DMS79 (cell line): ENCODE measurements at regions not wholly inside any gene's neighbourhood (a gene's known extent, or its start where the extent isn't known, plus 50 kb on each side); places are given as distances from the start of the nearest gene placed in this dataset.

Experiments used
- DNase-seq: peaks from one replicate; lab custom pipeline; 2025; lab: John Stamatoyannopoulos, UW

DNA sequence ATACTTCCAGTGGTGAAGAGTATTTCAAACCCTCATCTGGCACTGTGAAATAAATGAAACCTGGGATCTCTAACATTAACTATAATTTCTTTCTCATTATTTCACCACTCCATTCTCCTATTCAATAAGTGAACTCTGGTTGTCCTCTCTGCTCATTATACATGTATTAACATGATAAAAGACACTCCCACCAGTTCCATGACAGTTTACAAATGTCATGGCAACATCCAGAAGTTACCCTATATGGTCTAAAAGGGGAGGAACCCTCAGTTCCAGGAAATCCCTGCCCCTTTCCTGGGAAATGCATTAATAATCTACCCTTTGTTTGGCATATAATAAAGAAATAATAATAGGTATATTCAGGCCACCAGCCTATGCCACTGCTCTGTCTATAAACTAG is 62.7 kb upstream of the BRINP3 start:
- DNase-seq = no peak

DNA sequence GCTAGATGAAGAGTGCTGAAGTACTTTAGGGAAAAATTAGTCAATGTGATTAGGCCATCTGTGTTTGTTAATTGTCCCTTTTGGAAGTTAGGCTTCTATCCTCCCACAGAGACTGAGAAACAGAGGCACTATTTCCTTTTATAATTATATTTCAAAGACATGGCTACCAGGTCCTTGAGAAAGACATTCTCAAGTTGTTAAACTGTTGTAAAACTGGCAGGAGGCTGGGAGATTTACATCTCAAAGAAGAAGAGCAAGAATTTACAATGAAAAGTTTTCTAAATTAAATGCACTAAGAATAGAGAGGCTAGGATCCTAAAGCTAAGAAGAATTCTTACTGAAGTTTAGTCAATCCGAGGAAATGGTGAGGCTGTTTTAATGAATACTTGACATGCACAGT is 74.0 kb upstream of the BRINP3 start:
- no peak for DNase-seq

DNA sequence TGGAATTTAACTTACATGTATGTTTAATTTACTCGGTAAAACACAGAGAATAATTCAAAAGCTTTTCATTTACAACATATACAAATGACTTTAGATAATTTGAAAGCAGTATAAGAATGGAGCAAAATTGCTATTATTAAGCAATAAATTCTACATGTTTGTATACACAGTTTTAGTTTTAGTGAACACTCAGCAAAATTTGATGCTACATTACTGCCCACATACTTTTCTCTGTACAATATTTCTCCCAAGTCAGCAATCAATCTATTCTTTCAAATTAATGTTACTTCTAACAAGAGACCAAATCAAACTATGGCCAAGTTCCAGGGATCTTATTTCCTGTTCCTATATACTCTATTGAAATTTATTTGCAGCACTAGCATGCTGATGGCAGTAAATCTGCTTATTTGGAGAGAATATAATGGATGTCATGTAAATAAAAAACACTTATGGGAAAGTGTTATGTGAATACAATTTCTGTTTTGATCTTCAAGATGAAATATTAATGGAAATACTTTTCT is 82.6 kb upstream of the BRINP3 start:
- DNase-seq = no peak

DNA sequence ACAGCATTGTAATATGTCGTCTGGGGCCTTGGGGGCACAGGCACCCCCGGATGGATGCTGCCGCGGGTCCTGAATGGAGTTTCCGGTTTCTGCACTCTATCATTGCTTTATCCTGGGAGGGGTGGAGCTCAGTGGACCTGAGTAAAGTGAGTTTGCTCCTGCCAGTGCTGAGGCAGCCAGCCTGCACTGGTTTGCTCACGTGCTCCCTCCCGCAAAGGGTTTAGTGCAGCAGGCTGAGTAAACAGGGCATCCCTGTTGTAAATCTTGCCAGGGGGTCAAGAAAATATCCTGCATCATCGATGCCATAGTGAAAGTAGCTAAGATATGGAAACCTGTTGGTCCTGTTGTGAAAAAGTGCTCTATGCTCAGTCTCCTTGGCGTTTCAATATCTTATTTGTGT is 85.6 kb upstream of the BRINP3 start:
- DNase-seq = no peak

DNA sequence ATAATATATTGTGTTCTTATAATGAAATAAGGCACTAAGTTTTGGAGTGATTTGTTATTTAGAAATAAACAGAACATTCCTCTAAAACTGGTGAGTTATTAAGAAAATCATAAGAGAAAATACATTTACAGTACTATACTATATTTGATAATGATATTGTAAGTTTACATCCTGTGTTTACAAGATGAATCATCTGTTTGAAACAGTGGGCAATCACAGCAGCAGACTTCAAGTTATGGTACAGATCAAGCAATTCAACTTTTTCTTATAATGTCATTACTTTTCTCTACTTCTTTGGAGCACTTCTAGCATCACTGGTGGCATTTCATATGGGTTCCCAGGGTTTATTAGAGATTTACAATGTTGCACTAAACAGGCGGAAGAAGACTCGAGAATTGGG is 86.5 kb upstream of the BRINP3 start:
- no peak for DNase-seq

DNA sequence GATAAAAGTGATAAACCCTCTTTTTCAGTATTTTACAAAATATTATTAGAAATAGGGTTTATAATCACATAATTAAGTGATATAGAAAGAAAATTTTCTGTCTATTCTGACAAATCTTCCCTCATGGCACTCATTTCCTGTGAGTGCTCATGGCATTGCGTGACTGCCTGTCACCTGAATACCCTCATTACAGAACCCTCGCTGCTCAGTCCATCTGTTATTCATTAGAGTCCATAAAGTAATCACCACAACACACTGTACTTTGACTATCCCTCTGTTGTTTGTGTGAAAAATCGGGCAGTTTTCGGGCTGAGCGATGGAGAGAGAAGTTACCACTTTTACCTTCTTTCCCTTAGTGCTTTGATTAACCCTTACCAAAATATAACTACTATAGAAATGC is 100.4 kb upstream of the BRINP3 start:
- DNase-seq = no peak

DNA sequence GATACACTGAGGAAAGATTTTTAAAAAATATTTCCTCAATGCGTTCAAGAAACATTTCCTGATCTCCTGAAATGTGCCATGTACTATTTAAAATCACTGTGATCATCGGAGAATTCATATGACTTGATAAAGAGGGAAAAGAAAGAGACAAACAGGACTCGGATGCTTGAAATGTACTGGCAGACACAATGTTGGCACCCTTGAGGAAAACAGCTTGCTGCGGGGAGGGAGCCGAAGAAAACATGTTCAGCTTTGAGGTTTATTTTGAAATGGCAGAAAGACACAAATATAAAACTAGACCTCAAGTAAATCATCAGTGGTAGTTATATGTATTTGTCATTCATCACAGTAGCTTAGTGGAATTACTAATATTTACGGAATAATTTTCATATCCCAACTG is 100.9 kb upstream of the BRINP3 start:
- no peak for DNase-seq

DNA sequence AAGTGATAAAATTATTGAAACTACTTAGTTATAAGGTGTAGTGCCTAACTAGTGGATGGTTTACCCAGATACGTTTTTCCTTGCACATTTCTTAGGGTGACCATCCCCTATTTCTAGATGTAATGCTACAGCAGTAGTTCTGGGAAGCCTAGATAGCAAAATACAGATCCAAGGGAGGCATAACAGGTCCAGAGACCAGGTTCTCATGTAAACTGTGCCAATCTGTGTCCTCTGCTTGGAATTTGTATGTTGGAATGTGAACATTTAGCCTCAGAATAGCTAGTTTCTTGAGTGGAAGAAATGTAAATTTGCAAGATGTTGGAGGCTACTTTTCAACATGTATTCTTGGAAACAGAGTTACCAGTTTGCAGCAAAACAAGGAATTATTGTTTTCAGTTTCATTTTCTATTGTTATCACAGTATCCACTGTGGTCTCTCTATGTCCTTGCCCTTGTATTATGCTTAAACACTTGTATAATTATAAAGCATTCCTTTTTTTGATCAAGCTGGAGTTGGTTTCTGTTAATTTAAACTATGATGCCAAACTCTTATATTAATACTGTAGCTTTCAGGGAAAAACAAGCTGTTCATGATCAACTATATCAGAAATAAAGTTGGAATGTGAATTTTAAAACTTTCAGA is 102.0 kb upstream of the BRINP3 start:
- no peak for DNase-seq

DNA sequence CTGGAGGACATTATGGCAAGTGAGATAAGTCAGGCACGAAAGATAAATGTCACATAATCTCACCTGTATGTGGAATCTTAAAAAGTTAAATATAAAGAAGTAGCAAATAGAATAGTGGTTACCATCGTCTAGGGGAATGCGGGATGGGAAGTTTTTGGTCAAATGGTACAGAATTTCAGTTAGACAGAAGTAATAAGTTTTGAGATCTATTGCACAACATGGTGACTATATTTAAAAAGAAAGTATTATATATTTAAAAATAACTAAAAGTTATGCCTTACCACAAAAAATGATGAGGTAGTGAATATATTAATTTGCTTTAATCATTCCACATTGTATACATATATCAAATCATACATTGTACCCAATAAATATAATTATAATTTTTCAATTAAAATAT is 106.2 kb upstream of the BRINP3 start:
- no peak for DNase-seq

DNA sequence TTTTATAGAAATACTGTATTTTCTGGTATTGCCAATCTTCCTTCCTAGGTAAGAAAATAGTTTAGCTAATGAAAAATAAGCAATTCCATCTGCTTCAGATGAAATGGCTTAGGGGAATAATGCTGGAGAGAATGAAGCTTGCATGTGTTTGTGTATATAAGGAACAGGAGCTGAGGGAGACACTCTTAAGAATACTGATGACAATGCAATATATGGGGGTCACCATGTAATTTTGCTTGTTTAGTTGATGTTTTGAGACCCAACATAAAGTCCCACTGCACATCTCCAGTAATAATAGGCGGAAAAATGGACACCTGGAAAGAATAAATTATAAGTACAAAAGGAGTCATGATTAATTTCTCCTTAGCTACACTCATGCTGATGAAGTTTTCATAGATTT is 110.8 kb upstream of the BRINP3 start:
- DNase-seq = no peak

DNA sequence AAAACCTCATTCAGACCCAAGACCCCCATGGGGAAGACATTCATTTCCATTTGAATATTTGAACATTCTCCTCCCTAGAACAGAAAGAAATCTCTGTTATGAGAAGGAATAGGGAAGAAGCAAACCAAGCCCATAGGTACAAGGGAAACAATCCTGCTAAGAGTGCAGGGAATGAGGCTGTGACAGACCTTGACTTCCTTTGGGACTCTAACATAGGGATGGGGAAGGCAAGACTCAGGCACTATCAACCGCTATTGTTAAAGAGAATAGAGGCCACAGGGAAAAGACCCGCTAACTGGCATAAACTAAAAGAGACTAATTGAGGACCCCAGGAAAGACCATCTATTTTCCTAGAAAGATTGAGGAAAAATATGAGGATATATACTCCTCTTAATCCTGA is 117.8 kb upstream of the BRINP3 start:
- DNase-seq = no peak

DNA sequence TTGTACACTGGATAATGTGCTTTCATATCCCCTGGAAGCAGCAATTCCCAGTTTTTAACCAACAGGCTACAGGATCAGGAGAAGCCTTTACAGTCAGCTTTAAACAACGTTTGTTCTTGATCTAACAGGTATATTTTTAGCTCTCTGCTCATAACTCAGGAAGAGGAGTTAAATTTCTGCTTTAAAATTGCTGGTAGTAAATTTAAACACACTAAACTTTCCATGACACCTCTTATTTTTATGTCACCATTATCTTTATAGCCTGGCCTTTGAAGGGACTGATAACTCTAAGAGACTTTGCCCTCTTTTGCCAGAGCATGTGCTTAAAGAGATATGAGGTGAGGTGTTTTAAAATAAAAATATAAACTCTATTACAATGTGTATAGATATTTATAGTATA is 119.6 kb upstream of the BRINP3 start:
- DNase-seq = no peak

DNA sequence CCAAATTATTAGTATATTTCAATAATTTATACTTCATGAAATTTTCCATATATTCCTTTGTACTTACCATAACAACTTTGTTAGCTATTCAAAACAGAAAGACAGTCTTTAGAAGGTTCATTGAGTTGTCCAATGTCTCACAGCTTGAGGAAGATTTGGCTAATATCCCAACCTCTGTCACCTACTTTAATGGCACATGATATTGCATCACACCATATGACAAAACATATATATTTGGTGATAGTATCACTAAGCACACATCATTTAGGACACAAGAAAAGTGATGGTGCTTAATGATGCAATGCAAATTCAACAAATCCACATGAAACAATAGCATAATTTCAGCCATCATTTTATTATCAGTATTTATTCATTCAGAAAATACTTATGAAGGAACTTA is 122.0 kb upstream of the BRINP3 start:
- DNase-seq = no peak

DNA sequence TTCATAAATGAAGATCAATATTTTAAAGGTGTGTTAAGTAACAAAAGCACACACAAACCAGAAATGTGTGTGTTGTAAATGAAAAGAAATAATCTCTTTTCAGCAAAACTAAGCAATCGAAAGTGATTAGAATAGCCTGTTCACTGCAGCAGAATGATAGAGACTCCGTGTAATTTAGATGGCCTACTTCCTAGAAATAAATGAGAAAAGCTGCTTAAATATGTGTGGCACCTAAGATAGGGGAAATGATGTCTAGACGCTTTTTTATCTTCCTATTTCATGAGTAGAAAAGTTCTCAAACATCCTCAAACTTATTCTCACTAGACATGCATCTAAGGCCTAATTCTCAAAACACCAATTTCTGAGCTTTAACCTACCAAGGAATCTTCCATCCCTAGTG is 124.7 kb upstream of the BRINP3 start:
- no peak for DNase-seq

DNA sequence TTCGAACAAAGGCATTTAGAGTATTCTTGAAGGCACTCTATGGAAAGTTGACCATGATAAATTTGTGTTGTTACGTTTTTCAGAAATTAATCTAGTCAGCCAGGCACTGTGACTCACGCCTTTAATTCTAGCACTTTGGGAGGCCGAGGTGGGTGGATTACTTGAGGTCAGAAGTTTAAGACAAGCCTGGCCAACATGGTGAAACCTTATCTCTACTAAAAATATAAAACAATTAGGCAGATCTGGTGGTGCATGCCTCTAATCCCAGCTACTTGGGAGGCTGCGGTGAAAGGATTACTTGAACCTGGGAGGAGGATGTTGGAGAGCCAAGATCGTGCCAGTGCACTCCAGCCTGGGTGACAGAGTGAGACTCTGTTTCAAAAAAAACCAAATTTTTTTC is 130.6 kb upstream of the BRINP3 start:
- DNase-seq = no peak

DNA sequence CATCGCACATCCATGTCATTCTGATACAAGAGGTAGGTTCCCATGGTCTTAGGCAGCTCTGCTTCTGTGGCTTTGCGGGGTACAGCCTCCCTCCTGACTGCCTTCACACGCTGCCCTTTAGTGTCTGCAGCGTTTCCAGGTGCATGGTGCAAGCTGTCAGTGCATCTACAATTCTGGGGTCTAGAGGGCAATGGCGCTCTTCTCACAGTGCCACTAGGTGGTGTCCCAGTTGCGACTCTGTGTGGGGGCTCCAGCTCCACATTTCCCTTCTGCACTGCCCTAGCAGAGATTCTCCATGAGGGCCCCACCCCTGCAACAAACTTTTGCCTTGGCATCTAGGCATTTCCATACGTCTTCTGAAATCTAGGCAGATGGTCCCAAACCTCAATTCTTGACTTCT is 138.2 kb upstream of the BRINP3 start:
- no peak for DNase-seq

DNA sequence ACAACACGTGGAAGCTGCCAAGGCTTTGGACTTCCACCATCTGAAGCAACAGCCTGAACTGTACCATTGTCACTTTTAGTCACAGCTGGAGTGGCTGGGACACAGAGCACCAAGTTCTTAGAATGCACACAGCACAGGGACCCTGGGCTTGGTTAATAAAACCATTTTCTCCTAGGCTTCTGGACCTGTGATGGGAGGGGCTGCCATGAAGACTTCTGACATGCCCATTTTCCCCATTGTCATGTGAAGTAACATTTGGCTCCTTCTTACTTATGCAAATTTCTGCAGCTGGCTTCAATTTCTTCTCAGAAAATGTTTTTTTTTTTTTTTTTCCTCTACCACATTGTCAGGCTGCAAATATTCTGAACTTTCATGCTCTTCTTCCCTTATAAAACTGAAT is 138.6 kb upstream of the BRINP3 start:
- no peak for DNase-seq

DNA sequence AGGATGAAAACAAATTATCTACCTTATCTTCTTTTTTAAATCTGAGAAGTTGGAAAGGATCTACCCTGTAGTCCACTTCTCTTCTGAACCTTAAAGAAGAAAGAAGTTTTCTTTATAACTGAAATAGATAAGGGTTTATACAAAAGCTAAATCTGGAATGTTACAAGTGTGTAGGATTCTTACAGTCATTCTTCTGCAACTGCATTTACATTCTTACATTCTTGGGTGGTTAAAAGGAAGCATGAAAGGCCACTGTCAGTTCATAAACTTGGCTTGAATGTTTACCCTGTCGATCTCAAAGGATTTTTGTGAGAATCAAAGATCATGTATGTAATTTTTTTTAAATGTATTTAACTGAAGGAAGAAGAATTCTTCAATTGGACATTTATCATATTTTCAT is 142.1 kb upstream of the BRINP3 start:
- DNase-seq = no peak

DNA sequence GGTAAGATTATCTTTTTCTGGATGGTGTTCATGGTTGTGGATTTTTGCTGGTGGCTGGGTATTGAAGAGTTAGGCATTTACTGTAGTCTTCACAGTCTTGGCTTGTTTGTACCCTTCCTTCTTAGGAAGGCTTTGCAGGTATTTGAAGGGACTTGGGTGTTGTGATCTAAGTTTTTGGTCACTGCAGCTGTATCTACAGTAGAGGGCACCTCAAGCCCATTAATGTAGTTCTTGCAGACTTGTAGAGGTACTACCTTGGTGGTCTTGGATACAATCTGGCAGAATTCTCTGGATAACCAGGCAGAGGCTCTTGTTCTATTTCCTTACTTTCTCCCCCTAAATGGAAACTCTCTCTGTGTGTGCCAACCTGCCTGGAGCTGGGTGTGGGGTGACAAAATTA is 155.8 kb upstream of the BRINP3 start:
- DNase-seq = no peak

DNA sequence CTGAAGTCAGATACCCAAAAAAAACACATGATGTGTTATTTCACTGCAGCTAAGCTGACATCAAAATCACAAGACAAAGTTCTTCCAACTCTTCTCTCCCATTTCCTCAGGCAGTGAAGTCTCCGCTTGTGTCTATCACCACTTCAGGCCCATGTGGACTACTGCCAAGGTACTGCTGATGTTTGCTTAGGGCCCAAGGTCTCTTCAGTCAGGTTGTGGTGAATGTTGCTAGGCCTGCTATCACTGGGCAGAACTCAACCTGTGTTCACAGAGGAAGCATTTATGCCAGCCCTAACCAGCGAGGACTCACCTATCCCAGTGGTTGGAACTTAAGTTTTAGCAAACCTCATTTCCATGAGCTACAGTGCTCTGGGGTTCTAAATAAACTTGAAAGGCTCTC is 156.5 kb upstream of the BRINP3 start:
- DNase-seq = no peak

DNA sequence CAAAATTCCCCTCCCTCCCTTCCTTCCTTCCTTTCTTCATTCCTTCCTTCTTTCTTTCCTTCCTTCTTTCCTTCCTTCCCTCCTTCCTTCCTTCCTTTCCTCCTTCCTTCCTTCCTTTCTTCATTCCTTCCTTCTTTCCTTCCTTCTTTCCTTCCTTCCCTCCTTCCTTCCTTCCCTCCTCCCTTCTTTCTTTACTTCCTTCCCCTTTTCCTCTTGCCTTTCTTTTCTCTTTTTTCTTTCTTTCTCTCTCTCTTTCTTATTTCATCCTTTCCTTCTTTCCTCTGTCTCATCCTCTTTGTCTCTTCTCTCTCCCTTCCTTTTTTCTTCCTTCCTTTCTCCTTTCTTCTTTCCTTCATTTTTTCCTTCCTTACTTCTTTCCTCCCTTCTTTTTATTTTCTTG is 171.9 kb upstream of the BRINP3 start:
- no peak for DNase-seq

DNA sequence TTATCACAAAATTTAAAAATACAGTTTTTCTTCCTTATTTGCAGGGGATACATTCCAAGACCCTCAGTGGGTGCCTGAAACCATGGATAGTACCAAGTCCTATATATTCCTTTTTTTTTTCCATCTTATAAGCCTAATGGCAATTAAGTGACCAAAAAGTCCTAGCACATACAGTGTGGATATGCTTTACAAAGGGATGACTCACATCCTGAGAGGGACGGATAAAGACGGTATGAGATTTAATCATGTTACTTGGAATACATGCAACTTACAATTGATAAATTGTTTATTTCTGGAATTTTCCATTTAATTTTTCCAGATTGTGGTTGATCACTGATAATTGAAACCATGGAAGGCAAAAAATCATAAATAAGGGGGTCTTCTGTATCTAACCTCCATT is 181.2 kb upstream of the BRINP3 start:
- DNase-seq = no peak

DNA sequence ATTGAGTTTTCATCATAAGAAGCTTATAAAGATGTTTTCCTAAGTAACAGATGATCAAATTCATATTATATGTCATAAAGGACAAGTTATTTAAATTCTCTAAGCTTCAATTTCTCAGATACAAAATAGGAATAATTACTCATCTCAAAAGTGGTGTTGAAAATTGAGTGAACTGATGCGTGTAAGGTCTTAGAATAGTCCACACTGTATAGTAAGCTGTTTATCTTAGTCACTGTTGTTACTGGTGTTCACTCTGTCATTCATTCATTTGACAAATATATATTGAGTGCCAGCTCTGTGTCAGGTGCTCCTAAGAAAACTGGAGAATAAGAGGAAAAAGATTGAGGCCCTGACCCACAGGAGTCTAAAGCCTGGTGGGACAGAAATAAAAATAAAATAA is 186.3 kb upstream of the BRINP3 start:
- no peak for DNase-seq

DNA sequence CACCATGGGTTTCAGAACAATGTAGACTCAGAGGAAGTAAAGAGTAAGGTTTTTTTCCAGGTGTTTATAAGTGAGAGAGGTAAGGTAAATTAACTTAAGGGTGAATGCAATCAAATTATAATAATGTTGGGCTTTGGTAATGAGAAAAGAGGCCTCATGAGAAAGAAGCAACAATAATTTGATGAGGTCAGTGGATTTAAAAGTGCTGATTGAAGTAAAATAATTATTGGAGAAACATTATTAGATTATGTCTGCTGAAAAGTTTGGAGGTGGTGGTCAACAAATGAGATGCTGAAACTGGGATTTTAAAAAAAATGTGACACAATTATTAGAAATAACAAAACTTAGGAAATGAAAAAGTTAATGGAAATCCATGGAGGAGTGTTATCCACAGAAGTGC is 187.4 kb upstream of the BRINP3 start:
- no peak for DNase-seq

DNA sequence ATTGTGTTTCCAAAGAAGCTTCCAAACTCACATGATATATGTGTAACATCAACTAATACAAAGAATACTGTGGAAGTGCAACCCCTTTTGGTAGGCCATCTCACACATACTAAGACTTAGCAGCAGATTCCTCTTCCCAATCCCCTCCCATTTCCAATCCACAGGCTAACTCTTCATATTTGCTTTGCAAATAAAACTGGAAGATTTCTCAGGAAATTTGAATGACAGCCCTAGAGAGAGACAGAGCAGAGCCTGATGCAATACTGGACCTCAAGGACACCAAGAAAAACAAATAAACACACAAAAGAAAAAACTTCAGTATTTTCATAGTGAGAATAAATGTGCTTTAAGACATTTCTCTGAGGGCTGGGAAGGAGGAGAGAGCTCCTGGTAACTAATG is 190.2 kb upstream of the BRINP3 start:
- DNase-seq = no peak
